Activated CD4-positive, alpha-beta memory T cell treated with anti-CD3 and anti-CD28 coated beads, Interleukin-2, amount 10 ng/mL, durations not matched to agents 7 days and 5 days (primary cell): ENCODE measurements at regions not wholly inside any gene's neighbourhood (a gene's known extent, or its start where the extent isn't known, plus 50 kb on each side); places are given as distances from the start of the nearest gene placed in this dataset.
"Not testable (repeated sequence)": the region's sequence is repeated elsewhere in the genome, so short reads cannot be mapped to it uniquely, and the experiment has no call there.

Experiments
- CTCF ChIA-PET: fragments of 350-600 bp; sonication (Branson Sonifier 250); formaldehyde crosslinking; loops from one replicate; lab custom pipeline; 2021; ENCODE audit warnings: antibody characterized with exemption, inconsistent platforms; lab: Charles Lee
- POLR2A ChIA-PET: fragments of 350-600 bp; sonication (Branson Sonifier 250); formaldehyde crosslinking; loops from one replicate; lab custom pipeline; 2021; ENCODE audit warnings: antibody characterized with exemption; lab: Charles Lee
- DNase-seq: peaks from one replicate; pipeline ENCODE4 v3.0.0-alpha.2; 2020
- H3K27ac Mint-ChIP-seq: one replicate; pipeline ENCODE4 v1.8.0; 2021; ENCODE audit warnings: mild to moderate bottlenecking, mixed read lengths
- H3K27me3 Mint-ChIP-seq: one replicate; pipeline ENCODE4 v1.8.0; 2021; ENCODE audit warnings: mixed read lengths
- H3K36me3 Mint-ChIP-seq: one replicate; pipeline ENCODE4 v1.8.0; 2021; ENCODE audit warnings: low read depth, mixed read lengths
- H3K4me1 Mint-ChIP-seq: one replicate; pipeline ENCODE4 v1.8.0; 2021; ENCODE audit warnings: mixed read lengths
- H3K4me3 Mint-ChIP-seq: one replicate; pipeline ENCODE4 v1.8.0; 2021; ENCODE audit warnings: mild to moderate bottlenecking, mixed read lengths
- H3K9me3 Mint-ChIP-seq: one replicate; pipeline ENCODE4 v1.8.0; 2021; ENCODE audit warnings: mixed read lengths

DNA sequence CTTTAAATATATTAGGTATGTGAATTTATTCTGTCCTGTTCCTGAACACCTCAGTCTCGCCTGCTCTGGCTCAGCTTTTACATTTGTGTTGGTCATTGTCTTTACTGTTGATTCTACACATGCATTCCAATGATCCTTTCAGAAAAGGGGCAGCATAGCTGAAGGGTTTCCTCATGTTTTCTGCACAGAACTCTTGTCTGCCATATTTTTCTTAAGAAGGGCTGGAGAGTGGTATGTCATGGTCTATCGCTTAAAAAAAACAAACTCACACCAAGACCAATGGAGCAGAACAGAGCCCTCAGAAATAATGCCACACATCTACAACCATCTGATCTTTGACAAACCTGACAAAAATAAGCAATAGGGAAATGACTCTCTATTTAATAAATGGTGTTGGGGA is 215.8 kb upstream of the HSFY2 start:
- no peaks in the 10 kb centered on the region for H3K27me3 Mint-ChIP-seq
- DNase-seq: no peak
- H3K27ac Mint-ChIP-seq: no peak overlapping the region
- H3K4me3 Mint-ChIP-seq: no peak overlapping the region
- H3K9me3 Mint-ChIP-seq: no peaks in the 10 kb centered on the region
- no peaks in the 10 kb centered on the region for H3K36me3 Mint-ChIP-seq
- ChIA-PET CTCF (no interaction called here), POLR2A (no interaction called here)
- H3K4me1 Mint-ChIP-seq: no peaks in the 10 kb centered on the region

DNA sequence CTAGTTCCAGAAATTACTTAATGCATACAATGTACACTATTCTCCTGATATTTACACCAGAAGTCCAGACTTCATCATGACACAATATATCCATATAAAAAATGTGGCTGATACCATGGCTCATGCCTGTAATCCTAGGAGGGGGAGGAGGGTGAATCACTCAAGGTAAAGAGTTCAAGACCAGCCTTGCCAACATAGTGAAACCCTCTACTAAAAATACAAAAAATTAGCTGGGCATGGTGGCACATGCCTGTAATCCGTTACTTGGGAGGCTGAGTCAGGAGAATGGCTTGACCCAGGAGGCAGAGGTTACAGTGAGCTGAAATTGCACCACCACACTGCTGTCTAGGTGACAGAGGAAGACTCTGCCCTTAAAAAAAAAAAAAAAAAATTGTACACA is 192.5 kb upstream of the HSFY2 start:
- H3K36me3 Mint-ChIP-seq: no peaks in the 10 kb centered on the region
- H3K27me3 Mint-ChIP-seq: no peaks in the 10 kb centered on the region
- no peak overlapping the region for H3K27ac Mint-ChIP-seq
- no peak overlapping the region for H3K4me3 Mint-ChIP-seq
- no peak for DNase-seq
- H3K9me3 Mint-ChIP-seq: no peaks in the 10 kb centered on the region
- H3K4me1 Mint-ChIP-seq: no peaks in the 10 kb centered on the region
- ChIA-PET CTCF (no interaction called here), POLR2A (no interaction called here)

DNA sequence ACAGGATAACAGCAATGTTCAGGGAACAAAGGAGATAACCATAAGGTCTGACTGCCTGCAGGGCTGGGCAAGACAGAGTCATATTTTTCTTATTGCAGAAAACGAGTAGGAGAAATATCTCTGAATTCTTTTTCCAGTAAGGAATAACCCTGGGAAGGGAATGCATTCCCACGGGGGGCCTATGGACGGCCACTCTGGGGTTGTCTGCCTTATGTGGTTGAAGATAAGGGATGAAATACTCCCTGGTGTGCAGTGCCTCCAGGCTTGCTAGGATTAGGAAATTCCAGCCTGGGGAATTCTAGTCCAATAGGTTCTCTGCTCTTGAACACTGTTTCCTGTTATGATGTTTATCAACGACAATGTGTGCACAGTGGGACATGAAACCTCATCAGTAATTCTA is 185.3 kb upstream of the HSFY2 start:
- CTCF ChIA-PET: no interaction called here
- no peaks in the 10 kb centered on the region for H3K9me3 Mint-ChIP-seq

DNA sequence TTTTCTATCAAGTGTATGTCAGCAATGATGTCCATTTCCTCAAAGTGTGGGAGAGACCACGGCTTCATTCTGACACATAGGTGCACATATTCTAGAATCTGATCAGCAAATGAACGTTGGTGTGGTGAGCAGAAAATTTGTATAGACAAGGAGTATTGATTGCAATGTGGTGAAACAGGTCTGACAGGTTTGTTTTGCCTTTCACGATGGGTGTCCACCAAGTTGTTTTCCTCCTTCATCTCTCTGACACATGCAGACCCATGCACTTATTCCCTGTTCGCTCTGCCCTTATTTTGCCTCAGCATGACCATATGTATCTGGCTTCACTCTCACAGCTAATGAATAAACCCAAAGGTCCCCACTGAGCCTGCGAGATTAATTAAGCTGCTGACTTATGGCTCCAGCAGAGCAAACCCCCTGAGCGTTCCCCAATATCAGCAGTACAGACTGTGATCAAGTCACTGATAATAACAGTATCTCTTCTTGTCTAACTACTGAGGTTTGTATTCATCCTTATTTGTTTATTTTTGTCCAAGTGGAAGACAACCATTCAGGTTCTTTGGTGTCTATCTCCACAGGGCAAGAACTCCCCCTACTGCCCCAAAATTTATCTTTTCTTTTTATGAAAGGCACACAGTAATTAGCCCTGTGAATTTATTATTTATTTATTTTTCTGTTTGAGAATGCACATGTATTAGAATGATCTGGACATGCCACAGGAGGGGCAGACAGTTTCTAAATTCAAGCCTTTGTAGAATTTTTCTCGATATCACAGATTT is 178.3 kb upstream of the HSFY2 start:
- Mint-ChIP-seq H3K27me3 (no peaks in the 10 kb centered on the region), H3K9me3 (peaks cover 9% of the 10 kb centered on the region), H3K27ac (no peak overlapping the region), H3K4me3 (no peak overlapping the region), H3K36me3 (peaks cover 3% of the 10 kb centered on the region), H3K4me1 (no peaks in the 10 kb centered on the region)
- no peak for DNase-seq
- ChIA-PET POLR2A (no interaction called here), CTCF (no interaction called here)

More for the DNA sequence above, 185.3 kb upstream of the HSFY2 start:
- POLR2A ChIA-PET: no interaction called here
- H3K36me3 Mint-ChIP-seq: no peaks in the 10 kb centered on the region
- no peaks in the 10 kb centered on the region for H3K4me1 Mint-ChIP-seq
- H3K27ac Mint-ChIP-seq: no peak overlapping the region
- no peak overlapping the region for H3K4me3 Mint-ChIP-seq
- no peaks in the 10 kb centered on the region for H3K27me3 Mint-ChIP-seq
- no peak for DNase-seq

DNA sequence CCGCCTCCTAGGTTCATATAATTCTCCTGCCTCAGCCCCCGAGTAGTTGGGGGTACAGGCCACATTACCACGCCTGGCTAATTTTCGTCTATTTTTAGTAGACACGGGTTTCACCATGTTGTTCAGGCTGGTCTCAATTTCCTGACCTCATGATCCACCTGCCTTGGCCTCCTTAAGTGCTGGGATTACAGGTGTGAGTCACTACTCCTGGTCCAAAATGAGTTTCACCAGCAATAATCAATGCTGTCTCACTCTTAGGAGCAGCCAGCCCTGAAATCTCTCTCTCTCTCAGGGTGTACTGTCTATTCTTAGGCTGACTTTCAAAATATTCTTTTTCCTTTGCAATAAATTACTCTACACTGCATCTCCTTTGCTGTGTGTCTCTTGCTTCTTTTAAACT is 177.5 kb upstream of the HSFY2 start:
- Mint-ChIP-seq H3K9me3 (peaks cover 11% of the 10 kb centered on the region), H3K36me3 (peaks cover 3% of the 10 kb centered on the region), H3K27me3 (no peaks in the 10 kb centered on the region), H3K4me3 (no peak overlapping the region), H3K4me1 (no peaks in the 10 kb centered on the region), H3K27ac (no peak overlapping the region)
- no peak for DNase-seq
- ChIA-PET POLR2A (no interaction called here), CTCF (no interaction called here)

DNA sequence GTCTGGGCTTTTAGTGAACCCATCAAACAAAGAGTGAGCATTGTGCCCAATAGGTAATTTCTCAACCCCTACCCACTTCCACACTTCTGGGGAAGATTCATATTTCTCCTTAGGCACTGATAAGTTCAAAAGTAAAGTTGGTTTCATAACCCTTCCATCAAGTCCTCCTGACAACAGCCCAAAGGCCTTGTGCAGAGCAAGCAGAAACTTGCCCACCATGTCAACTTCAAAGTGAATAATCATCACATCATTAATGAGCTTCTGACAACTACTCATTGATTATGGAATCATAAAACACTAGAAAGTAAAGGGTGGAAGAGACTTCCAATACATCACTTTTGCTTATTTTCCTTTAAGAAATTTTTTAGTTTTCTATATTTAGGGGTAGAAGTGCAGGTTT is 163.3 kb upstream of the HSFY2 start:
- POLR2A ChIA-PET: no interaction called here
- H3K9me3 Mint-ChIP-seq: no peaks in the 10 kb centered on the region
- H3K27me3 Mint-ChIP-seq: no peaks in the 10 kb centered on the region
- H3K27ac Mint-ChIP-seq: no peak overlapping the region
- CTCF ChIA-PET: no interaction called here
- H3K4me1 Mint-ChIP-seq: no peaks in the 10 kb centered on the region
- H3K36me3 Mint-ChIP-seq: no peaks in the 10 kb centered on the region
- H3K4me3 Mint-ChIP-seq: no peak overlapping the region
- DNase-seq: no peak

DNA sequence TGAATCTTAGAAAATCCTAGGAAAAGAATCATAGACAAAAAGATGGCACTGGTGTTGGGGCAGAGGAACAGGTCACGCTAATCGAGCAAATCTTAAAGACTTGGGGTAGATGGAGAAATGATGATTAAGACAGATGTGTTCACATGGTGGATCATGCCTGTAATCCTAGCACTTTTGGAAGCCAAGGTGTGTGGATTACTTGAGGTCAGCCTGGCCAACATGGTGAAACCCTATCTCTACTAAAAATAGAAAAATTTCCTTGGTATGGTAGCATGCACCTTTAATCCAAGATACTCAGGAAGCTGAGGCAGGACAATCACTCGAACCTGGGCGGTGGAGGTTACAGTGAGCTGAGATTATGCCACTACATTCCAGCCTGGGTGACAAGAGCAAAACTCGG is 145.7 kb upstream of the HSFY2 start:
- ChIA-PET POLR2A (no interaction called here), CTCF (no interaction called here)
- Mint-ChIP-seq H3K4me3 (no peak overlapping the region), H3K27ac (no peak overlapping the region), H3K9me3 (no peaks in the 10 kb centered on the region), H3K36me3 (no peaks in the 10 kb centered on the region), H3K27me3 (no peaks in the 10 kb centered on the region), H3K4me1 (no peaks in the 10 kb centered on the region)
- DNase-seq: no peak

DNA sequence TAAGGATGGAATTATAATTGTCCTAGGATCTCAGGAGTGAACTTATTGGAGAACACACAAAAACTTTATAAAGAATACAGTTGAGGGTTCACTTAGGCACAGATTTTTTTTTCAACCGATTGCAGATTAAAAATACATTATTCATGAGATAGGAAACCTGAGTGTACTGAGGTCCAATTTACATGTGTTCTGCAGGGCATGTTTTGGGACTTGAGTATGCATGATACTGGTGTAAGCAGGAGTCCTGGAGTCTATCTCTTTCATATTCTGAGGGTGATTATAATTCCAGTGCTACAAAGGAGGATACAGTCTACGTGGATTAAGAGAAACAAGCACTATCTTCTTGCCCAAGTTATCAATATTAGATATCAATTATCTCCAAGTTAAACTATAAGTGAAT is 139.3 kb upstream of the HSFY2 start:
- Mint-ChIP-seq H3K9me3 (no peaks in the 10 kb centered on the region), H3K27ac (no peak overlapping the region), H3K4me3 (no peak overlapping the region), H3K36me3 (no peaks in the 10 kb centered on the region), H3K27me3 (no peaks in the 10 kb centered on the region), H3K4me1 (no peaks in the 10 kb centered on the region)
- ChIA-PET CTCF (no interaction called here), POLR2A (no interaction called here)
- no peak for DNase-seq

DNA sequence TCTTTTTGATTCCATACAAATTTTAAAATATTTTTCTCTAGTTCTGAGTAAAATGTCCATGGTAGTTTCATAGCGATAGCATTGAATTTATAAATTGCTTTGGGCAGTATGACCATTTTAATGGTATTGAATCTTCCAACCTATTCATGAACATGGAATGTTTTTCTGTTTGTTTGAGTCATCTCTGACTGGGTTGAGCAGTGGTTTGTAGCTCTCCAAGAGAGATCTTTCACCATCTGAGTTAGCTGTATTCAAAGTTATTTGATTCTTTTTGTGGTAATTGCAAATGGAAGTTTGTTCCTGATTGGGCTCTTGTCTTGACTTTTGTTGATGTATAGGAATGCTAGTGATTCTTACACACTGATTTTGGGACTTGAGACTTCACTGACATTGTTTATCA is 136.3 kb upstream of the HSFY2 start:
- POLR2A ChIA-PET: no interaction called here
- H3K4me1 Mint-ChIP-seq: no peaks in the 10 kb centered on the region
- CTCF ChIA-PET: no interaction called here

DNA sequence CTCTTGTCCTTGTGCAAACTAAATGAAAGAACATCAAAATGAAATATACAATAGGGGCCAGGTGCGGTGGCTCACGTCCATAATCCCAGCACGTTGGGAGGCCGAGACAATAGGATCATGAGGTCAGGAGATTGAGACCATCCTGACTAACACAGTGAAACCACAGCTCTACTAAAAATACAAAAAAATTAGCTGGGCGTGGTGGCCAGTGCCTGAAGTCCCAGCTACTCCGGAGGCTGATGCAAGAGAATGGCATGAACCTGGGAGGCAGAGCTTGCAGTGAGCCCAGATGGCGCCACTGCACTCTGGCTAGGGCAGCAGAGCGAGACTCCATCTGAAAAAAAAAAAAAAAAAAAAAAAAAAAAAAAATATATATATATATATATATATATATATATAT is 132.7 kb upstream of the HSFY2 start:
- H3K4me3 Mint-ChIP-seq, H3K27ac Mint-ChIP-seq, H3K36me3 Mint-ChIP-seq, H3K4me1 Mint-ChIP-seq, POLR2A ChIA-PET, DNase-seq, H3K27me3 Mint-ChIP-seq, H3K9me3 Mint-ChIP-seq, CTCF ChIA-PET: not testable (repeated sequence)

More for the DNA sequence above, 136.3 kb upstream of the HSFY2 start:
- H3K9me3 Mint-ChIP-seq: no peaks in the 10 kb centered on the region
- DNase-seq: no peak
- H3K27ac Mint-ChIP-seq: no peak overlapping the region
- H3K36me3 Mint-ChIP-seq: no peaks in the 10 kb centered on the region
- H3K27me3 Mint-ChIP-seq: no peaks in the 10 kb centered on the region
- H3K4me3 Mint-ChIP-seq: no peak overlapping the region

DNA sequence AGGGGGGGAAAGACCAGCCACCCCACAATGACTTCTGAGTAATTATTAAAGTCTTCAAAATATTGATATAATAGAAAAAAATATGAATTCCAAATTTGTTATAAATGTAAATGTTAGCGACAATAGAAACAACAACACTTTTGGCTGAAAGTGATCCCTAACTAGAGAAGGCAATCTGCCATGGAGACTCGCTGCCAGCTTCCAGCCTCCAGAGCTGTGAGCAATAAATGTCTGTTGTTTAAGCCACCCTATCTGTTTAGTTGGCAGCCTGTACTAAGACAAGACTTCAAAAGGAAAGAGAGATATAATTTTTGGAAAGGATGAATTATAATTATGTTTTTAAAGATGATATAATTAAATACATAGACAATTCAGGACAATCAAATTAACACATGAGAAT is 130.8 kb upstream of the HSFY2 start:
- no peak for DNase-seq
- Mint-ChIP-seq H3K4me3 (no peak overlapping the region), H3K27me3 (no peaks in the 10 kb centered on the region), H3K4me1 (no peaks in the 10 kb centered on the region), H3K9me3 (no peaks in the 10 kb centered on the region), H3K27ac (no peak overlapping the region), H3K36me3 (no peaks in the 10 kb centered on the region)
- POLR2A ChIA-PET: no interaction called here
- CTCF ChIA-PET: no interaction called here

DNA sequence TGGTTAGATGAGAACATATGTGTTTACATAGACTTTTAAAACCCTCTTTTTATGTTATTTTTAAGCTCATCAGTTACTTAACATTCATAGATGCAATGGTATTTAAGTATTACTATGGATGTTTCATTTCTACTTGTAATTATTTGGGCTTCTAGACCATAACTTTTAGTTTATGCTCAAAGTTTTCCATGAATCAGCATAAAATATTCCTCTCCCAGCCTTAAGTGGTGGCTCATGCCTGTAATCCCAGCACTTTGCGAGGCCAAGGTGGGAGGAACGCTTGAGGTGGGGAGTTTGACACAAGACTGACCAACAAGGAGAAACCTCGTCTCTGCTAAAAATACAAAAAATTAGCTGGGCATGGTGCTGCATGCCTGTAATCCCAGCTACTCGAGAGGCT is 118.5 kb upstream of the HSFY2 start:
- Mint-ChIP-seq H3K4me1 (no peaks in the 10 kb centered on the region), H3K4me3 (no peak overlapping the region), H3K9me3 (no peaks in the 10 kb centered on the region), H3K36me3 (no peaks in the 10 kb centered on the region), H3K27ac (no peak overlapping the region), H3K27me3 (no peaks in the 10 kb centered on the region)
- CTCF ChIA-PET: no interaction called here
- POLR2A ChIA-PET: no interaction called here
- DNase-seq: no peak

DNA sequence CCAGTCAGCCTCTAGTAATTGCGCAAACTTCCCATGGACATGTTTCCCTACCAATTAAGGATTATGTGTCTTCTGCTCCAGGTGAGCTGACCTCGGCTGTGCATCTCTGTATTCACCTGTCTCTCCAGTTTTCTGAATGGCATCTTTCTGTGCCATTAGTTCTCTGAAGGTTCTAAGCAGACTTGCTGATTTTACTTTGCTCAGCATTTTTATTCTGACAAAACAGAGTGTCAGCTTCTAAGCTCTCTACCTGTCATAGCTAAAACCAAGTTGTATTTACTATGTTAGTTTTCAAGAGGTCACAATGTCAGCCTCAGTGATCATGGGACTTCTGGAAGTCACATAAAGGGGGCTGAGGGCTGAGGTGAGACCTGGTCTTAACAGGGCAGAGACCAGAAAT is 116.0 kb upstream of the HSFY2 start:
- Mint-ChIP-seq H3K36me3 (no peaks in the 10 kb centered on the region), H3K9me3 (no peaks in the 10 kb centered on the region), H3K4me1 (no peaks in the 10 kb centered on the region), H3K27ac (no peak overlapping the region), H3K4me3 (no peak overlapping the region), H3K27me3 (no peaks in the 10 kb centered on the region)
- CTCF ChIA-PET: no interaction called here
- DNase-seq: no peak
- POLR2A ChIA-PET: no interaction called here

DNA sequence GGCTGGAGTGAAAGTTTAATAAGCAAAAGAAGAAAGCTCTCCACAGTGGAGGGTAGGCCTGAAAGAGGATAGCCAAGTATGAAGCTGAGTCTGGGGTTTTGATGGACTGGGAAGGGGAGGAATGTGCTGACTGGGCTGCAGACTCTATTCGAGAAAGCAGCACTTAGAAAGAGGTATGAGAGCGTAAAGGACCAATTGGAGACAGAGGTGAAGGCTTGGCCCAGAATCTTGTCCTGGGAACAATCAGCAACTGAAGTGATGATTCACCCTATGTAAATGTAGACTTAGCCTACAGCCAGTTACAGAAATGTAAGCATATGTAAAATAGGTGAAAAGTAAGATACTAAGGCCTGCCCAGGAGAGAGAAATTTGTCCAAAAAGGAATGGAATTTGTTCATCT is 111.2 kb upstream of the HSFY2 start:
- no peak for DNase-seq
- Mint-ChIP-seq H3K36me3 (no peaks in the 10 kb centered on the region), H3K4me1 (no peaks in the 10 kb centered on the region), H3K4me3 (no peak overlapping the region), H3K27me3 (no peaks in the 10 kb centered on the region), H3K27ac (no peak overlapping the region), H3K9me3 (no peaks in the 10 kb centered on the region)
- ChIA-PET CTCF (no interaction called here), POLR2A (no interaction called here)
